GM18868 (cell line): ENCODE measurements at regions not wholly inside any gene's neighbourhood (a gene's known extent, or its start where the extent isn't known, plus 50 kb on each side); places are given as distances from the start of the nearest gene placed in this dataset.
A peak's percentile ranks its signal among the peaks of the same experiment; 100 is the strongest.

Experiments
- ATAC-seq: cut with Tn5 transposase; IDR thresholded peaks from one replicate; pipeline ENCODE4 v1.9.1; 2021; ENCODE audit warnings: mild to moderate bottlenecking, moderate library complexity; ENCODE audit not compliant: unreplicated experiment

GRCh38 chr6:25035512-25036435 lies 100.0 kb upstream of the RIPOR2 start:
- no peak for ATAC-seq

DNA sequence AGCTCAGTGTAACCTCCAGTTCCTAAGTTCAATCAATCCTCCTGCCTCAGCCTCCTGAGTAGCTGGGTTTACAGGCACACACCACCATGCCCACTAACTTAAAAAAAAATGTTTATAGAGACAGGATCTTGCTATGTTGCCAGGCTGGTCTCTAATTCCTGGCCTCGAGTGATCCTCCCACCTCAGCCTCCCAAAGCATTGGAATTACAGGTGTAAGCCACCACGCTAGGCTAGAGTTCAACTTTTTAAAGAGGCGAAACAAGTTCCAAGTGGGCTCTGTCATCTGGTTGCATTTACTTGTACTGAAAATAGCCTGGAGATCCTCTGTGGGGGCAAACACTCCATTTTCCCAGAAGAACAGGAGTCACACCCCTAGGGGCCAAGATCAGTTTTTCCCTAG lies 100.7 kb upstream of the RIPOR2 start:
- no peak for ATAC-seq

DNA sequence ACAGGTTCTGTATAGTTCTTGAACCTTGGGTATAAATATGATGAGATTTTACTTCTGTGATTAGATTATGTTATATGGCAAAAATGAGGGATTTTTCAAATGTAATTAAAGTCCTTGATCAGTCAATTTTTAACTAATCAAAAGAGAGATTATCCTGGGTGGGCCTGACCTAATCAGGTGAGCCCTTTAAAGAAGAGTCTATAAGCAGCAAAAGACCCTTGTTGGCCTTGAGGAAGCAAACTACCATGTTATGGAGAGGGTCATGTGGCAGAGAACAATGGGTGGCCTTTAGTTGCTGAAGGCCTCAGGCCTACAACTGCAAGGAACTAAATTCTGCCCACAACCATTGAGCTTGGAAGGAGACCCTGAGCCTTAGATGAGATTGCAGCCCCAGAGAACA lies 102.5 kb upstream of the RIPOR2 start:
- ATAC-seq: no peak

- no peak for ATAC-seq
These were observed 103.2 kb upstream of the RIPOR2 start for GRCh38 chr6:25038999-25039398.

DNA sequence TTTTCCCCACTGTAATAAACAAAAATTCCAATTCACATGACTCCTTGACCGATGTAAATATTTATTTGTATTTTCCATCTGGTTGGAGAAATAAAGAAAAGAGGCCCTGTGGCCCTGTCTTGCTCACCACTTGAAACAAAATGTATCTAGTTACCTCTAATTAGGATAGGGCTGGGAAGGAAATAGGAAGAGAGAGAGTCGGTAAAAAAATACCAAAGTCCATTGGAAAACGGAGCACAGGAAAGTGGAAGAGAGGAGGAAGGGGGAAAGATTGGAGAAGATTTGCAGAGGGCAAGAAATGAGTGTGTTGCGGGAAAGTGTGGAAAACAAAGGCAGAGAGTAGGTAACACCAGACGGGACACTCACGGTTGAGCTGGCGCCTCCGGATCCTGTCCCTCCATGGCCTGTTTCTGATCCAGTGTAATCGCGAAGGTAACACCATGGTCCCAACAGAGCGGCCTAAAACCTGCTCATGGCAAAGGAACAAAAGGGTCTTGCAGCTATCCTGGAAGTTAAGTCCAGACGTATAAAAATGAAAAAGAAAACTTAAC lies 105.8 kb upstream of the RIPOR2 start:
- ATAC-seq: no peak

GRCh38 chr6:25042036-25042521 lies 106.3 kb upstream of the RIPOR2 start:
- ATAC-seq: peak; percentile 45

- peak; percentile 27 for ATAC-seq
These were observed 106.8 kb upstream of the RIPOR2 start for GRCh38 chr6:25042536-25042935.

- peak; percentile 58 for ATAC-seq
These were observed 107.4 kb upstream of the RIPOR2 start for GRCh38 chr6:25042984-25043725.

DNA sequence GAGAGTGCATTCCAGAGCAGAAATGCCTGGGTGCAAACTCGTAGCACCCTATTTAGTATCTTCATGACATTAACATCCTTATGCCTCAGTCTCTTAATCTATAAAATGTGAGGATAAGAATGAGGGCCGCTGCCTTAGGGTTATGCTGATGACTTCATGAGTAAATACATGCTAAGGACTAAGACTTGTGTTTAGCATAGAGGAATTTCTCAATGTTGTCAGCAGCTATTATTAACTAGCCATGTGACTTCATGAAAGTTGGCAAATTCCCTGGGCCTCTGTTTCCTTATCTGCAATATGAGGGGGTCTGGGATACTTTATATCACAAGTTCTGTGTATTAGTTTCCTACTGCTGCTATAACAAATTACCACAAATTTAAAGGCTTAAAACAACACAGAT lies 108.1 kb upstream of the RIPOR2 start:
- no peak for ATAC-seq

- no peak for ATAC-seq
These were observed 111.2 kb upstream of the RIPOR2 start for GRCh38 chr6:25046942-25047341.

GRCh38 chr6:25050356-25050755 lies 114.6 kb upstream of the RIPOR2 start:
- ATAC-seq: peak; percentile 40

GRCh38 chr6:25051083-25051482 lies 115.3 kb upstream of the RIPOR2 start:
- ATAC-seq: no peak

GRCh38 chr6:25052181-25052580 lies 116.4 kb upstream of the RIPOR2 start:
- ATAC-seq: no peak

DNA sequence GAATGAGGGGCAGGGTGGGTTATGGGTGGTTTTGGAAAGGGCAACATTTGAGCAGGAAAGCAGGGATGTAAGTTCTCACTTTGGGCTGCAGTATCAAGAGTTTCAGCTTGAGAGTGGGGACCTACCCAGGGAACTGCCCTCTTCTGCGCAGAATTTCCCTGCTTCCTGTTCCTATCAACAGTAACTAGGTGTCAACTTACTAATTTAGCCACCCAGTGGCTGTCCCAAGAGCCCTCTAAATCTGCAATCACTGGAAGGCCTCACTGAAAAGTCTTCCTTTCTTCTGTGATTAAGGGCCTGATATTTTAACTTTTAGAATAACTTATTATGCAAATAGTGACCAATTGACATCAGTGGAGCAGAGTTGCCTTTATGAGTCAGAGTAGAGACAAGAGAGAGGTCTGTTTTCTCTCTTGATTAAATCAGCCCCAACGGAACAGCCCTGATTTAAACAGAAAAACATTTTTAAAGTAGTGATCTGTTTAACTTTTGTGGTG lies 118.2 kb upstream of the RIPOR2 start:
- ATAC-seq: peak; percentile 74

GRCh38 chr6:25054469-25054868 lies 118.7 kb upstream of the RIPOR2 start:
- no peak for ATAC-seq

- ATAC-seq: peak; percentile 61
These were observed 120.4 kb upstream of the RIPOR2 start for GRCh38 chr6:25056130-25056529.

- no peak for ATAC-seq
These were observed 121.5 kb upstream of the RIPOR2 start for GRCh38 chr6:25057111-25057905.

DNA sequence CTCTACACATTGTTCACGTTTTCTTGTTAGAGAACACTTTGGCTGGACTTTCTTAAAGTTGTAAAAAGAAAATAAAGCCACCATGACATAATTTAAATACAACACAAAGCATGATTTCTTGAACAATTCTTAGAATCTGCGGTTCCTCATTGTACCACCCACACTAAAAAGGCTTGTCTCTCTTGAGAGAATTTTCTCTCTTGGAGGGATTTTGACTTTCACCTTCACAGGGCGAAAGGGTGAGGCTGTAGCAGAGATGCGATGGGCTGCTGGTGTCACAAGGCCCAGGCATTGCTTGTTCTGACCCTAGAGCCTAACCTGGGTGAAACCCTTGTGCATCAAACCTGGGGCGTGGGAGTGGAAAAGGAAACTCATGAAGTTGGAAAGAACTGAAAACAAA lies 122.7 kb upstream of the RIPOR2 start:
- no peak for ATAC-seq

DNA sequence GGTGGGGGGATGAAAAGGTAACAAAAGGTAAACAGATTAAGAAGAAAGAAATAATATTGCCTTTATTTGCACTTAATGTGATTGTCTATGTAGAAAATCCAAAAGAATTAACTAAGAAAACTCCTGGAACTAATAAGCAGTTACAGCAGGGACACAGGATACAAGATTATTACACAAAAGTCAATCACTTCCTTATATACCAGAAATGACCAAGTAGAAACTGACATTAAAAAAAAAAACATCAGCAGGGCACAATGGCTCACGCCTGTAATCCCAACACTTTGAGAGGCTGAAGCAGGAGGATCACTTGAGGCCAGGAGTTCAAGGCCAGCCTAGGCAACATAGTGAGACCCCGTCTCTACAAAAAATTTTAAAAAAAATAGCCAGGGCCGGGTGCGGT lies 123.2 kb upstream of the RIPOR2 start:
- no peak for ATAC-seq

DNA sequence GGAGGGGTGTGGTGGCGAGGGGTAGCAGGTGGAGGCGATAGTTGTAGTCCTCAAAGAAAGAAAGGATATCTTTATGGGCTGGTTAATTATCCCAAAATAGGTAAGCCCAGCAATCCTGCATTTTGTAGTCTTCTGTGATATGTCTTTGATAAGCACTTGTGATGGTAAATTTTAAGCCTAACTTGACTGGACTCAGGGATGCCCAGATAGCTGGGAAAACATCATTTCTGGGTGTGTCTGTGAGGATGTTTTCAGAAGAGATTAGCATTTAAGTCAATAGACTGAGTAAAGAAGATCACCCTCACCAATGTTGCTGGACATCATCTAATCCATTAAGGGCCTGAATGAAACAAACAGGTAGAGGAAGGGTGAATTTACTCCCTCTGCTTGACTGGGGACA lies 124.8 kb upstream of the RIPOR2 start:
- no peak for ATAC-seq
